Hepatocyte (in vitro differentiated cells): ENCODE measurements at regions not wholly inside any gene's neighbourhood (a gene's known extent, or its start where the extent isn't known, plus 50 kb on each side); places are given as distances from the start of the nearest gene placed in this dataset.

Source experiments
- DNase-seq: peaks from one replicate; pipeline ENCODE4 v3.0.0-alpha.2; 2016; ENCODE audit warnings: low spot score
- H2AFZ ChIP-seq: fragments of 200-600 bp; sonication (generic); 2 replicates; pipeline ENCODE4 v1.6.0; 2016; ENCODE audit warnings: antibody characterized with exemption, mild to moderate bottlenecking
- H3K27ac ChIP-seq: fragments of 200-600 bp; sonication (generic); 2 replicates; pipeline ENCODE4 v1.5.1; 2016; ENCODE audit warnings: mild to moderate bottlenecking
- H3K27me3 ChIP-seq: fragments of 200-600 bp; sonication (generic); 2 replicates; pipeline ENCODE4 v1.6.1; 2016
- H3K36me3 ChIP-seq: fragments of 200-600 bp; sonication (generic); replicated peaks from 2 replicates; pipeline ENCODE4 v1.5.1; 2016; ENCODE audit warnings: low read depth; ENCODE audit not compliant: insufficient read depth
- H3K4me1 ChIP-seq: fragments of 200-600 bp; sonication (generic); 2 replicates; pipeline ENCODE4 v1.5.1; 2016; ENCODE audit warnings: mild to moderate bottlenecking, moderate library complexity; ENCODE audit not compliant: insufficient read depth
- H3K4me2 ChIP-seq: fragments of 200-600 bp; sonication (generic); 2 replicates; pipeline ENCODE4 v1.6.0; 2016
- H3K4me3 ChIP-seq: fragments of 200-600 bp; sonication (generic); 2 replicates; pipeline ENCODE4 v1.5.1; 2016; ENCODE audit warnings: mild to moderate bottlenecking
- H3K79me2 ChIP-seq: fragments of 200-600 bp; sonication (generic); 2 replicates; pipeline ENCODE4 v1.6.0; 2017; ENCODE audit warnings: mild to moderate bottlenecking
- H3K9me2 ChIP-seq: fragments of 200-600 bp; sonication (generic); replicated peaks from 2 replicates; pipeline ENCODE4 v1.6.0; 2017; ENCODE audit warnings: mild to moderate bottlenecking; ENCODE audit not compliant: insufficient read depth
- H3K9me3 ChIP-seq: fragments of 200-600 bp; sonication (generic); 2 replicates; pipeline ENCODE4 v1.5.1; 2016; ENCODE audit warnings: low read depth, mild to moderate bottlenecking
- H4K20me1 ChIP-seq: fragments of 200-600 bp; sonication (generic); 2 replicates; pipeline ENCODE4 v1.6.0; 2016; ENCODE audit warnings: mild to moderate bottlenecking; ENCODE audit not compliant: insufficient read depth, poor library complexity, severe bottlenecking
- CTCF ChIP-seq: fragments of 200-600 bp; sonication (generic); IDR thresholded peaks from 2 replicates; pipeline ENCODE4 v1.5.1; 2016; ENCODE audit warnings: antibody characterized with exemption, mild to moderate bottlenecking; ENCODE audit not compliant: poor library complexity
- EZH2 ChIP-seq: fragments of 200-600 bp; sonication (generic); IDR thresholded peaks from 2 replicates; pipeline ENCODE4 v1.6.1; 2016; ENCODE audit warnings: antibody characterized with exemption, mild to moderate bottlenecking, borderline replicate concordance
- EZH2phosphoT487 ChIP-seq: fragments of 200-600 bp; sonication (generic); IDR thresholded peaks from one replicate; pipeline ENCODE4 v1.6.1; 2018; ENCODE audit warnings: antibody characterized with exemption, mild to moderate bottlenecking, low read depth, moderate library complexity; ENCODE audit not compliant: unreplicated experiment, severe bottlenecking
- WGBS: methylation state at CpG from one replicate; pipeline ENCODE4 v1.1.6; 2016; ENCODE audit warnings: low lambda C conversion rate; ENCODE audit errors: missing lambda C conversion rate; 5-methylcytosine and 5-hydroxymethylcytosine counted together

GRCh38 chr7:54831046-54831643 lies 72.1 kb upstream of the SEC61G start:
- H3K4me2 ChIP-seq, result no peak overlapping the region
- H3K4me3 ChIP-seq, result no peak overlapping the region
- no peak overlapping the region for H2AFZ ChIP-seq
- WGBS, result 83% methylated on average over 4 of the region's 4 CpGs
- no peaks in the 10 kb centered on the region for H3K27me3 ChIP-seq
- H4K20me1 ChIP-seq, result no peaks in the 10 kb centered on the region
- H3K79me2 ChIP-seq, result no peaks in the 10 kb centered on the region
- no peak for TF ChIP-seq CTCF
- no peak for TF ChIP-seq EZH2
- no peak for TF ChIP-seq EZH2phosphoT487
- no peak for DNase-seq
- no peak overlapping the region for H3K27ac ChIP-seq
- no peaks in the 10 kb centered on the region for H3K9me3 ChIP-seq
- H3K36me3 ChIP-seq, result no peaks in the 10 kb centered on the region
- no peaks in the 10 kb centered on the region for H3K9me2 ChIP-seq
- H3K4me1 ChIP-seq, result no peaks in the 10 kb centered on the region

- H3K9me2 ChIP-seq, result no peaks in the 10 kb centered on the region
- WGBS, result 82% methylated on average over 7 of the region's 7 CpGs
- H3K36me3 ChIP-seq, result no peaks in the 10 kb centered on the region
- TF ChIP-seq EZH2, result no peak
- TF ChIP-seq EZH2phosphoT487, result no peak
- no peak for TF ChIP-seq CTCF
- H2AFZ ChIP-seq, result no peak overlapping the region
- H3K9me3 ChIP-seq, result no peaks in the 10 kb centered on the region
- no peak overlapping the region for H3K4me2 ChIP-seq
- H3K27ac ChIP-seq, result no peak overlapping the region
- no peak for DNase-seq
- H4K20me1 ChIP-seq, result no peaks in the 10 kb centered on the region
- no peaks in the 10 kb centered on the region for H3K4me1 ChIP-seq
- H3K27me3 ChIP-seq, result no peaks in the 10 kb centered on the region
- H3K79me2 ChIP-seq, result no peaks in the 10 kb centered on the region
- H3K4me3 ChIP-seq, result no peak overlapping the region
Measured at GRCh38 chr7:54831644-54832095, 72.7 kb upstream of the SEC61G start.

GRCh38 chr7:54833001-54833467 lies 74.0 kb upstream of the SEC61G start:
- no peak for DNase-seq
- Histone ChIP-seq H3K4me3 (no peak overlapping the region), H3K79me2 (no peaks in the 10 kb centered on the region), H3K4me2 (no peak overlapping the region), H3K27ac (no peak overlapping the region), H3K9me3 (no peaks in the 10 kb centered on the region), H2AFZ (no peak overlapping the region), H4K20me1 (no peaks in the 10 kb centered on the region), H3K4me1 (no peaks in the 10 kb centered on the region), H3K9me2 (no peaks in the 10 kb centered on the region), H3K27me3 (no peaks in the 10 kb centered on the region), H3K36me3 (no peaks in the 10 kb centered on the region)
- WGBS, result 98% methylated on average over 39 of the region's 39 CpGs
- TF ChIP-seq CTCF (no peak), EZH2phosphoT487 (no peak)
